NCI-H748 (cell line): ENCODE measurements at regions not wholly inside any gene's neighbourhood (a gene's known extent, or its start where the extent isn't known, plus 50 kb on each side); places are given as distances from the start of the nearest gene placed in this dataset.

Source experiments
- DNase-seq: peaks from one replicate; lab custom pipeline; 2025; ENCODE audit not compliant: unreplicated experiment; lab: John Stamatoyannopoulos, UW

- DNase-seq: no peak
These were observed 287.4 kb downstream of the MBD2 start for GRCh38 chr18:53937037-53937436.

- no peak for DNase-seq
These were observed 288.7 kb downstream of the MBD2 start for GRCh38 chr18:53935803-53936202.

GRCh38 chr18:53935399-53935798, 289.1 kb downstream of the MBD2 start:
- DNase-seq: no peak

- DNase-seq: no peak
These were observed 304.0 kb downstream of the MBD2 start for GRCh38 chr18:53920312-53921075.

GRCh38 chr18:53918091-53918490, 306.4 kb downstream of the MBD2 start:
- no peak for DNase-seq

- DNase-seq: no peak
These were observed 313.3 kb downstream of the MBD2 start for GRCh38 chr18:53911200-53911599.

- peak; percentile 38 for DNase-seq
These were observed 314.8 kb downstream of the MBD2 start for GRCh38 chr18:53909668-53910067.

GRCh38 chr18:53907921-53908320, 316.5 kb downstream of the MBD2 start:
- no peak for DNase-seq

GRCh38 chr18:53906681-53907080, 317.8 kb downstream of the MBD2 start:
- DNase-seq: no peak

GRCh38 chr18:53894675-53895442, 329.6 kb downstream of the MBD2 start:
- DNase-seq: no peak

GRCh38 chr18:53887447-53887846, 337.0 kb downstream of the MBD2 start:
- no peak for DNase-seq

- no peak for DNase-seq
These were observed 338.4 kb downstream of the MBD2 start for GRCh38 chr18:53886058-53886457.

- no peak for DNase-seq
These were observed 340.7 kb downstream of the MBD2 start for GRCh38 chr18:53883771-53884170.

GRCh38 chr18:53874103-53874502, 350.4 kb downstream of the MBD2 start:
- no peak for DNase-seq

- DNase-seq: peak; percentile 61
These were observed 359.7 kb downstream of the MBD2 start for GRCh38 chr18:53864770-53865169.

GRCh38 chr18:53862921-53863320, 361.5 kb downstream of the MBD2 start:
- DNase-seq: no peak

GRCh38 chr18:53861185-53861584, 363.3 kb downstream of the MBD2 start:
- DNase-seq: no peak

GRCh38 chr18:53859764-53860163, 364.7 kb downstream of the MBD2 start:
- no peak for DNase-seq

GRCh38 chr18:53850902-53851301, 373.6 kb downstream of the MBD2 start:
- peak; percentile 56 for DNase-seq

GRCh38 chr18:53843763-53844162, 380.7 kb downstream of the MBD2 start:
- no peak for DNase-seq

- no peak for DNase-seq
These were observed 381.2 kb downstream of the MBD2 start for GRCh38 chr18:53843113-53843760.

GRCh38 chr18:53838746-53839145, 385.7 kb downstream of the MBD2 start:
- no peak for DNase-seq
